Loucy (cell line): ENCODE measurements at regions not wholly inside any gene's neighbourhood (a gene's known extent, or its start where the extent isn't known, plus 50 kb on each side); places are given as distances from the start of the nearest gene placed in this dataset.
A peak's percentile ranks its signal among the peaks of the same experiment; 100 is the strongest.
"Not testable (repeated sequence)": the region's sequence is repeated elsewhere in the genome, so short reads cannot be mapped to it uniquely, and the experiment has no call there.

Source experiments
- H2AFZ ChIP-seq: fragments of 200-600 bp; sonication (generic); 2 replicates; pipeline ENCODE4 v1.6.0; 2016; ENCODE audit warnings: antibody characterized with exemption, mild to moderate bottlenecking, low read length, moderate library complexity
- H3F3A ChIP-seq: fragments of 200-600 bp; 2 replicates; pipeline ENCODE4 v1.6.0; 2016; ENCODE audit warnings: antibody characterized with exemption, low read depth, mild to moderate bottlenecking
- H3K27me3 ChIP-seq: fragments of 200-600 bp; sonication (generic); 2 replicates; pipeline ENCODE4 v1.6.1; 2014; ENCODE audit warnings: low read length, mild to moderate bottlenecking; ENCODE audit not compliant: insufficient read depth, poor library complexity, severe bottlenecking
- H3K36me3 ChIP-seq: fragments of 200-600 bp; sonication (generic); 2 replicates; pipeline ENCODE4 v1.6.1; 2016; ENCODE audit warnings: low read length; ENCODE audit not compliant: insufficient read depth
- H3K4me1 ChIP-seq: fragments of 200-600 bp; sonication (generic); 2 replicates; pipeline ENCODE4 v1.5.1; 2014; ENCODE audit warnings: low read length, mild to moderate bottlenecking; ENCODE audit not compliant: insufficient read depth, poor library complexity, severe bottlenecking
- H3K4me2 ChIP-seq: fragments of 200-600 bp; sonication (generic); 2 replicates; pipeline ENCODE4 v1.6.0; 2014; ENCODE audit warnings: antibody characterized with exemption, low read length, low read depth, mild to moderate bottlenecking; ENCODE audit not compliant: poor library complexity, severe bottlenecking
- H3K4me3 ChIP-seq: fragments of 200-600 bp; sonication (generic); 2 replicates; pipeline ENCODE4 v1.5.1; 2014; ENCODE audit warnings: low read length, mild to moderate bottlenecking, mixed read lengths; ENCODE audit not compliant: poor library complexity, severe bottlenecking
- H3K79me2 ChIP-seq: fragments of 200-600 bp; sonication (generic); 2 replicates; pipeline ENCODE4 v1.6.1; 2014; ENCODE audit warnings: low read length; ENCODE audit not compliant: insufficient read depth
- H3K9ac ChIP-seq: fragments of 200-600 bp; sonication (generic); 2 replicates; pipeline ENCODE4 v1.6.0; 2014; ENCODE audit warnings: mild to moderate bottlenecking, low read depth, low read length, moderate library complexity; ENCODE audit not compliant: poor library complexity, severe bottlenecking
- H3K9me2 ChIP-seq: fragments of 200-600 bp; sonication (generic); replicated peaks from 2 replicates; pipeline ENCODE4 v1.6.1; 2016; ENCODE audit warnings: low read depth, low read length, mixed read lengths
- H3K9me3 ChIP-seq: fragments of 200-600 bp; sonication (generic); 2 replicates; pipeline ENCODE4 v1.6.1; 2014; ENCODE audit warnings: mild to moderate bottlenecking, antibody characterized with exemption, low read length, low read depth; ENCODE audit not compliant: insufficient read depth
- H4K20me1 ChIP-seq: fragments of 200-600 bp; sonication (generic); 2 replicates; pipeline ENCODE4 v1.6.0; 2014; ENCODE audit warnings: antibody characterized with exemption, low read length, mild to moderate bottlenecking; ENCODE audit not compliant: insufficient read depth, poor library complexity, severe bottlenecking
- CTCF ChIP-seq: fragments of 200-600 bp; sonication (generic); conservative IDR thresholded peaks from 2 replicates; pipeline ENCODE4 v1.5.1; 2014; ENCODE audit warnings: mild to moderate bottlenecking, antibody characterized with exemption, low read length
- EZH2phosphoT487 ChIP-seq: fragments of 200-600 bp; IDR thresholded peaks from 2 replicates; pipeline ENCODE4 v1.6.1; 2018; ENCODE audit warnings: antibody characterized with exemption, mild to moderate bottlenecking, moderate library complexity, borderline replicate concordance

GRCh38 chr6:145279993-145280392 is 455.3 kb downstream of the EPM2A start:
- no peaks in the 10 kb centered on the region for H3K27me3 ChIP-seq
- no peaks in the 10 kb centered on the region for H3K79me2 ChIP-seq
- H3K9ac ChIP-seq, result no peak overlapping the region
- no peaks in the 10 kb centered on the region for H3K36me3 ChIP-seq
- no peaks in the 10 kb centered on the region for H3K4me1 ChIP-seq
- no peaks in the 10 kb centered on the region for H3K9me2 ChIP-seq
- H3K4me2 ChIP-seq, result no peak overlapping the region
- peak; percentile 27; the same call in 1 of the 2 replicates for TF ChIP-seq CTCF
- no peak for TF ChIP-seq EZH2phosphoT487
- H4K20me1 ChIP-seq, result no peaks in the 10 kb centered on the region
- H2AFZ ChIP-seq, result no peak overlapping the region
- no peaks in the 10 kb centered on the region for H3K9me3 ChIP-seq
- no peaks in the 10 kb centered on the region for H3F3A ChIP-seq
- H3K4me3 ChIP-seq, result no peak overlapping the region

- H3K36me3 ChIP-seq, result not testable (repeated sequence)
Observed at GRCh38 chr6:145283209-145283608, 452.1 kb downstream of the EPM2A start.

GRCh38 chr6:145283856-145284255 is 451.5 kb downstream of the EPM2A start:
- no peak overlapping the region for H3K9ac ChIP-seq
- no peaks in the 10 kb centered on the region for H3K4me1 ChIP-seq
- H3K9me2 ChIP-seq, result no peaks in the 10 kb centered on the region
- H3K79me2 ChIP-seq, result no peaks in the 10 kb centered on the region
- no peak overlapping the region for H3K4me3 ChIP-seq
- 0 out of 2 replicates have a peak, but pooled peaks cover under 1% of the 10 kb centered on the region for H3K9me3 ChIP-seq
- no peaks in the 10 kb centered on the region for H3K36me3 ChIP-seq
- no peak overlapping the region for H2AFZ ChIP-seq
- no peaks in the 10 kb centered on the region for H3F3A ChIP-seq
- no peaks in the 10 kb centered on the region for H3K27me3 ChIP-seq
- no peaks in the 10 kb centered on the region for H4K20me1 ChIP-seq
- no peak overlapping the region for H3K4me2 ChIP-seq
- TF ChIP-seq EZH2phosphoT487 (no peak), CTCF (no peak)

More at GRCh38 chr6:145283209-145283608, 452.1 kb downstream of the EPM2A start:
- H3K4me2 ChIP-seq, H2AFZ ChIP-seq, H4K20me1 ChIP-seq, H3K79me2 ChIP-seq, H3K9me3 ChIP-seq, H3K4me1 ChIP-seq, H3K9me2 ChIP-seq, H3K4me3 ChIP-seq, H3F3A ChIP-seq, H3K27me3 ChIP-seq, H3K9ac ChIP-seq: not testable (repeated sequence)

- Histone ChIP-seq H2AFZ (no peak overlapping the region), H3K79me2 (no peaks in the 10 kb centered on the region), H3K36me3 (no peaks in the 10 kb centered on the region), H3K4me3 (no peak overlapping the region), H3K9me2 (no peaks in the 10 kb centered on the region), H3K9ac (no peak overlapping the region), H3K4me2 (no peak overlapping the region), H4K20me1 (no peaks in the 10 kb centered on the region), H3K27me3 (no peaks in the 10 kb centered on the region), H3K9me3 (0 out of 2 replicates have a peak, but pooled peaks cover 10% of the 10 kb centered on the region), H3K4me1 (no peaks in the 10 kb centered on the region), H3F3A (no peaks in the 10 kb centered on the region)
- TF ChIP-seq EZH2phosphoT487, result no peak
Observed at GRCh38 chr6:145286916-145287315, 448.4 kb downstream of the EPM2A start.
